A673 (cell line): ENCODE measurements at regions not wholly inside any gene's neighbourhood (a gene's known extent, or its start where the extent isn't known, plus 50 kb on each side); places are given as distances from the start of the nearest gene placed in this dataset.

Experiments used
- BruUV-seq: library from RNA; stranded (reverse); fragments of 400-500 nt; replicated peaks from 2 replicates; lab custom pipeline; 2021; lab: Mats Ljungman, UMichigan
- CTCF ChIA-PET: fragments of 300-600 bp; sonication (Branson Sonifier 250); formaldehyde crosslinking; loops from one replicate; lab custom pipeline; 2022; ENCODE audit warnings: antibody characterized with exemption; lab: Charles Lee
- POLR2A ChIA-PET: fragments of 300-600 bp; sonication (Branson Sonifier 250); formaldehyde crosslinking; loops from one replicate; lab custom pipeline; 2022; ENCODE audit warnings: antibody characterized with exemption; ENCODE audit not compliant: low non-redundant PET; lab: Charles Lee
- DNase-seq: peaks from one replicate; pipeline ENCODE4 v3.0.0-alpha.2; 2015; ENCODE audit warnings: low spot score
- H3K27ac ChIP-seq: fragments of 200-600 bp; sonication (generic); 2 replicates; pipeline ENCODE4 v1.5.1; 2016; ENCODE audit warnings: mixed run types, low read depth, mild to moderate bottlenecking, mixed read lengths, antibody characterized with exemption, low read length; ENCODE audit not compliant: poor library complexity, severe bottlenecking
- H3K27me3 ChIP-seq: fragments of 200-600 bp; sonication (generic); replicated peaks from 2 replicates; pipeline ENCODE4 v1.6.1; 2017; ENCODE audit warnings: mixed run types, low read depth, mild to moderate bottlenecking, mixed read lengths, antibody characterized with exemption, low read length; ENCODE audit not compliant: insufficient read depth, poor library complexity
- H3K36me3 ChIP-seq: fragments of 200-600 bp; sonication (generic); 2 replicates; pipeline ENCODE4 v1.6.1; 2016; ENCODE audit warnings: mixed run types, mild to moderate bottlenecking, mixed read lengths, antibody characterized with exemption, low read length; ENCODE audit not compliant: insufficient read depth, poor library complexity, severe bottlenecking
- H3K4me1 ChIP-seq: fragments of 200-600 bp; sonication (generic); 2 replicates; pipeline ENCODE4 v1.6.1; 2017; ENCODE audit warnings: mixed run types, mild to moderate bottlenecking, mixed read lengths, antibody characterized with exemption, low read length; ENCODE audit not compliant: insufficient read depth, poor library complexity, severe bottlenecking
- H3K4me3 ChIP-seq: fragments of 200-600 bp; sonication (generic); 2 replicates; pipeline ENCODE4 v1.5.1; 2016; ENCODE audit warnings: low read depth, mixed run types, mild to moderate bottlenecking, mixed read lengths, low read length; ENCODE audit not compliant: poor library complexity, severe bottlenecking
- H3K9me3 ChIP-seq: fragments of 200-600 bp; sonication (generic); 2 replicates; pipeline ENCODE4 v1.6.1; 2016; ENCODE audit warnings: mixed run types, low read depth, mild to moderate bottlenecking, mixed read lengths, antibody characterized with exemption, low read length; ENCODE audit not compliant: poor library complexity, severe bottlenecking
- EZH2 ChIP-seq: fragments of 200-600 bp; sonication (generic); IDR thresholded peaks from 2 replicates; pipeline ENCODE4 v1.6.1; 2017; ENCODE audit warnings: borderline replicate concordance, low read depth, mild to moderate bottlenecking, mixed read lengths, antibody characterized with exemption, low read length; ENCODE audit not compliant: poor library complexity, severe bottlenecking
- intact Hi-C: fragments of 100-400 bp; cut with micrococcal nuclease; formaldehyde crosslinking; loops from one replicate; pipeline ENCODE4 v1.10.0; 2022; ENCODE audit not compliant: unreplicated experiment
- TF ChIP-seq, protein P1 (sequence below): fragments of 300-800, 200-600 bp; sonication (generic); conservative IDR thresholded peaks from 2 replicates; pipeline ENCODE4 v1.5.1; 2017; ENCODE audit warnings: low read depth, mild to moderate bottlenecking, antibody characterized with exemption, low read length, moderate library complexity, mixed read lengths

DNA sequence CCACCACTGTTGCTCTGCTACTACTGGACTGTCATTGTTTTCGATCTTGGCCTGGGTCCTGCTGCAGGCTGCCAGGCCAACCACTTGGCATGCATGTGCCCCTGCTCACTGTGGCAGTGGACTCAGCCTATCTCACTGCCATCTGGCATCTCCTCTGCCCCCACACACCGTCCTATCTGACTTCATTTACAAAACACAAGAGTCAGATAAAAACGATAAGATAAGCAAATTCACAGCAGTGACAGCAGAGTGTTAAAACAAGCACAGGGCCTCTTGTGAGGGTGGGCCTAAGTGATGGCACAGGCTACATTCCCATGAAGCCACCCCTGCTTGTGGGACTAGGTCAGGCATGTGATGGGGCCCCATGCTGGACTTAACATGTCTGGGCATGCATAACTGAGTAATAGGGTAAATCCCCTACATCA lies 68.1 kb downstream of the CRYGS start:
- no peak for DNase-seq
- Histone ChIP-seq H3K27ac (no peak overlapping the region), H3K27me3 (no peaks in the 10 kb centered on the region), H3K9me3 (no peaks in the 10 kb centered on the region), H3K36me3 (no peaks in the 10 kb centered on the region), H3K4me1 (no peaks in the 10 kb centered on the region), H3K4me3 (no peak overlapping the region)
- ChIA-PET CTCF (no interaction called here), POLR2A (interaction anchor here (0.6 kb wide), 1 partner anchor 16 kb away, joined by 3 read pairs; no protein-coding TSS in a partner anchor)
- BruUV-seq: no TSS peak
- no peak for TF ChIP-seq EZH2
- TF ChIP-seq, protein P1, sequence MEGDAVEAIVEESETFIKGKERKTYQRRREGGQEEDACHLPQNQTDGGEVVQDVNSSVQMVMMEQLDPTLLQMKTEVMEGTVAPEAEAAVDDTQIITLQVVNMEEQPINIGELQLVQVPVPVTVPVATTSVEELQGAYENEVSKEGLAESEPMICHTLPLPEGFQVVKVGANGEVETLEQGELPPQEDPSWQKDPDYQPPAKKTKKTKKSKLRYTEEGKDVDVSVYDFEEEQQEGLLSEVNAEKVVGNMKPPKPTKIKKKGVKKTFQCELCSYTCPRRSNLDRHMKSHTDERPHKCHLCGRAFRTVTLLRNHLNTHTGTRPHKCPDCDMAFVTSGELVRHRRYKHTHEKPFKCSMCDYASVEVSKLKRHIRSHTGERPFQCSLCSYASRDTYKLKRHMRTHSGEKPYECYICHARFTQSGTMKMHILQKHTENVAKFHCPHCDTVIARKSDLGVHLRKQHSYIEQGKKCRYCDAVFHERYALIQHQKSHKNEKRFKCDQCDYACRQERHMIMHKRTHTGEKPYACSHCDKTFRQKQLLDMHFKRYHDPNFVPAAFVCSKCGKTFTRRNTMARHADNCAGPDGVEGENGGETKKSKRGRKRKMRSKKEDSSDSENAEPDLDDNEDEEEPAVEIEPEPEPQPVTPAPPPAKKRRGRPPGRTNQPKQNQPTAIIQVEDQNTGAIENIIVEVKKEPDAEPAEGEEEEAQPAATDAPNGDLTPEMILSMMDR: no peak
- intact Hi-C loops: no loop called here

DNA sequence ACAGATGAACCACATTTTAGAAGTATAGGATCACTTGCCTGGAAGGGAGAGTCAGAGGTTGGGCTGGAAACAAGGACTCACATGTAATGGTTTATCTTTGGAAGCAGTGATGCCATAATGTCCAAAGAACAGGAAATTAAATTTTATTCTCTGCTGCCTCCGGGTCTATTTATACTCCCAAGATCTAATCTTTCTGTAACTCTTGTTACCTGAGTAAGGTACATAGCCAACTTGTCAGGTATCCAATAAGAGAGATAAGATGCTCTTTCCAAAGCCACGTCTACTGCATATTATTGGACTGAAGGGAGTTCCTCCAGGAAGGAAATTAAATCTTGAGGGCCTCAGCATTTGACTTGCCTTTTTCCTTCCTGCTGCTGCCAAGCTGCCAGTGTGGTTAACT lies 71.0 kb downstream of the CRYGS start:
- CTCF ChIA-PET: no interaction called here
- no TSS peak for BruUV-seq
- Histone ChIP-seq H3K4me3 (no peak overlapping the region), H3K27ac (no peak overlapping the region), H3K9me3 (no peaks in the 10 kb centered on the region), H3K4me1 (no peaks in the 10 kb centered on the region), H3K27me3 (peaks cover 5% of the 10 kb centered on the region), H3K36me3 (no peaks in the 10 kb centered on the region)
- intact Hi-C loops: no loop called here
- DNase-seq: no peak
- POLR2A ChIA-PET: no interaction called here
- TF ChIP-seq, protein P1: no peak
- TF ChIP-seq EZH2: no peak

DNA sequence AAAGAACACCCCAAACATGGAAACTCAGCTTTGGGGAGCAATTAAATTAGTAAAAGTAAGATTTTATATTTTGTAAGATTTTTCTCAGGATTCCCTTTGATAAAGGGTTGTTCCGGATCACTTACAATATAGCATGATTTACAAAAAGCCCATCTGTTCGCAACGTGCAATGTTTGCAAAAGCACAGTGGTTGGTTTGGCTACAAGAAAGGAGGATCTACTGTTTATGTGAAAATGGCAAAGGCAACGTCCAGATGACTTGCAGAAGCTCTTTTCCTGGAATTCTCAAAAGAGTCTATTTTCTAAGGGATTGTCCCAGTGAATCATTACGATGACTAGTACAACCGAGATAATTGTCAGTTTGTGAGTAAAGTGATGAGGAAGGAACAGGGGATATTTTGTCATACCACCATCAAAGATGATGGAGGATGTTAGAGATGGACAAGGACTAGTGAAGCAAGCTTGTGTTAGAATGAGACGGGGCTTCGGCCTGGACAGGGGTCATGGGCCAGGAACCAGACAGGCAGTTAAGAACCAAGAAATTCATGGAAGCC lies 71.6 kb downstream of the CRYGS start:
- no peak overlapping the region for H3K27ac ChIP-seq
- no peaks in the 10 kb centered on the region for H3K9me3 ChIP-seq
- POLR2A ChIA-PET: interaction anchor here (0.7 kb wide), 1 partner anchor 8 kb away, joined by 3 read pairs; no protein-coding TSS in a partner anchor
- CTCF ChIA-PET: no interaction called here
- no peak for DNase-seq
- H3K4me1 ChIP-seq: no peaks in the 10 kb centered on the region
- H3K36me3 ChIP-seq: no peaks in the 10 kb centered on the region
- BruUV-seq: no TSS peak
- no peak for TF ChIP-seq EZH2
- TF ChIP-seq, protein P1: no peak
- peaks cover 5% of the 10 kb centered on the region for H3K27me3 ChIP-seq
- intact Hi-C loops: no loop called here
- no peak overlapping the region for H3K4me3 ChIP-seq
